ENCODE measurements at regions not wholly inside any gene's neighbourhood (a gene's known extent, or its start where the extent isn't known, plus 50 kb on each side); places are given as distances from the start of the nearest gene placed in this dataset.

GRCh38 chr9:75471549-75472114 lies 383.3 kb downstream of the OSTF1 start:
- Histone ChIP-seq H3K4me2 (no peak overlapping the region), H3K9me3 (ENCODE audit: low read depth) (no peaks in the 10 kb centered on the region), H3K79me2 (no peaks in the 10 kb centered on the region), H3K27me3 (peaks cover 6% of the 10 kb centered on the region), H3K27ac (no peak overlapping the region), H4K20me1 (ENCODE audit: insufficient read depth, poor library complexity, severe bottlenecking) (no peaks in the 10 kb centered on the region), H3K4me1 (ENCODE audit: insufficient read depth) (no peaks in the 10 kb centered on the region), H2AFZ (no peak overlapping the region), H3K4me3 (no peak overlapping the region), H3K9me2 (replicated peaks; ENCODE audit: insufficient read depth) (no peaks in the 10 kb centered on the region), H3K36me3 (replicated peaks; ENCODE audit: insufficient read depth, low read depth) (no peaks in the 10 kb centered on the region)
- WGBS (ENCODE audit: low lambda C conversion rate, missing lambda C conversion rate): 60% methylated on average over 3 of the region's 3 CpGs
- no peak for DNase-seq (ENCODE audit: low spot score)
- no peak for TF ChIP-seq EZH2phosphoT487 (IDR thresholded peaks at IDR 0.05; ENCODE audit: low read depth, severe bottlenecking, unreplicated experiment)
- no peak for TF ChIP-seq CTCF (IDR thresholded peaks at IDR 0.05; ENCODE audit: poor library complexity)
- TF ChIP-seq EZH2 (IDR thresholded peaks at IDR 0.05; ENCODE audit: borderline replicate concordance): no peak

GRCh38 chr9:75482566-75482965 lies 394.3 kb downstream of the OSTF1 start:
- no peak for TF ChIP-seq EZH2phosphoT487 (IDR thresholded peaks at IDR 0.05; ENCODE audit: low read depth, severe bottlenecking, unreplicated experiment)
- peak; percentile 4 for TF ChIP-seq CTCF (IDR thresholded peaks at IDR 0.05; ENCODE audit: poor library complexity)
- H3K27ac ChIP-seq: no peak overlapping the region
- H3K9me2 ChIP-seq (replicated peaks; ENCODE audit: insufficient read depth): no peaks in the 10 kb centered on the region
- DNase-seq (ENCODE audit: low spot score): no peak
- WGBS (ENCODE audit: low lambda C conversion rate, missing lambda C conversion rate): 83% methylated on average over 2 of the region's 2 CpGs
- H3K79me2 ChIP-seq: no peaks in the 10 kb centered on the region
- H3K27me3 ChIP-seq: no peaks in the 10 kb centered on the region
- H3K36me3 ChIP-seq (replicated peaks; ENCODE audit: insufficient read depth, low read depth): no peaks in the 10 kb centered on the region
- no peak overlapping the region for H3K4me3 ChIP-seq
- no peak overlapping the region for H2AFZ ChIP-seq
- no peaks in the 10 kb centered on the region for H3K9me3 ChIP-seq (ENCODE audit: low read depth)
- H3K4me2 ChIP-seq: no peak overlapping the region
- no peaks in the 10 kb centered on the region for H4K20me1 ChIP-seq (ENCODE audit: insufficient read depth, poor library complexity, severe bottlenecking)
- H3K4me1 ChIP-seq (ENCODE audit: insufficient read depth): no peaks in the 10 kb centered on the region

GRCh38 chr9:75483636-75484035 lies 395.3 kb downstream of the OSTF1 start:
- H3K27me3 ChIP-seq: no peaks in the 10 kb centered on the region

More at GRCh38 chr9:75483636-75484035, 395.3 kb downstream of the OSTF1 start:
- TF ChIP-seq EZH2phosphoT487 (IDR thresholded peaks at IDR 0.05; ENCODE audit: low read depth, severe bottlenecking, unreplicated experiment) (no peak), EZH2 (IDR thresholded peaks at IDR 0.05; ENCODE audit: borderline replicate concordance) (no peak), CTCF (IDR thresholded peaks at IDR 0.05; ENCODE audit: poor library complexity) (no peak)
- Histone ChIP-seq H3K4me2 (no peak overlapping the region), H4K20me1 (ENCODE audit: insufficient read depth, poor library complexity, severe bottlenecking) (no peaks in the 10 kb centered on the region), H3K9me2 (replicated peaks; ENCODE audit: insufficient read depth) (no peaks in the 10 kb centered on the region), H3K4me3 (no peak overlapping the region), H3K4me1 (ENCODE audit: insufficient read depth) (no peaks in the 10 kb centered on the region), H3K79me2 (no peaks in the 10 kb centered on the region), H3K27ac (no peak overlapping the region), H2AFZ (no peak overlapping the region), H3K9me3 (ENCODE audit: low read depth) (no peaks in the 10 kb centered on the region), H3K36me3 (replicated peaks; ENCODE audit: insufficient read depth, low read depth) (no peaks in the 10 kb centered on the region)
- 74% methylated on average over 2 of the region's 2 CpGs for WGBS (ENCODE audit: low lambda C conversion rate, missing lambda C conversion rate)
- DNase-seq (ENCODE audit: low spot score): no peak

Data from hepatocyte (in vitro differentiated cells).